ENCODE measurements at regions not wholly inside any gene's neighbourhood (a gene's known extent, or its start where the extent isn't known, plus 50 kb on each side); places are given as distances from the start of the nearest gene placed in this dataset.

GRCh38 chr6:80932359-80932758 lies 820.1 kb downstream of the TENT5A start:
- no peak for TF ChIP-seq CTCF (IDR thresholded peaks at IDR 0.05)
- no peak for TF ChIP-seq POLR2A (IDR thresholded peaks at IDR 0.05)
- ATAC-seq (no peak), DNase-seq (no peak)
- H3K4me1 ChIP-seq: no peaks in the 10 kb centered on the region
- no peaks in the 10 kb centered on the region for H3K9me3 ChIP-seq
- intact Hi-C loops (cut with DNase I): no loop called here
- H3K27me3 ChIP-seq: no peaks in the 10 kb centered on the region
- no peak overlapping the region for H3K4me3 ChIP-seq
- H3K27ac ChIP-seq: no peak overlapping the region
- no peaks in the 10 kb centered on the region for H3K36me3 ChIP-seq

GRCh38 chr6:80930376-80930775 lies 822.1 kb downstream of the TENT5A start:
- DNase-seq (no peak), ATAC-seq (no peak)
- Histone ChIP-seq H3K27me3 (no peaks in the 10 kb centered on the region), H3K4me3 (no peak overlapping the region), H3K4me1 (no peaks in the 10 kb centered on the region), H3K27ac (no peak overlapping the region), H3K9me3 (no peaks in the 10 kb centered on the region), H3K36me3 (no peaks in the 10 kb centered on the region)
- intact Hi-C loops (cut with DNase I): no loop called here
- TF ChIP-seq CTCF (IDR thresholded peaks at IDR 0.05) (no peak), POLR2A (IDR thresholded peaks at IDR 0.05) (no peak)

GRCh38 chr6:80923816-80924215 lies 817.3 kb downstream of the BCKDHB start:
- WGBS (ENCODE audit: insufficient coverage, low coverage, low lambda C conversion rate, missing lambda C conversion rate): 76% methylated on average over 2 of the region's 2 CpGs
- no peaks in the 10 kb centered on the region for H3K27me3 ChIP-seq
- H3K9me3 ChIP-seq: no peaks in the 10 kb centered on the region
- H3K27ac ChIP-seq: no peak overlapping the region
- intact Hi-C loops (cut with DNase I): no loop called here
- DNase-seq (no peak), ATAC-seq (no peak)
- no peaks in the 10 kb centered on the region for H3K4me1 ChIP-seq
- TF ChIP-seq CTCF (IDR thresholded peaks at IDR 0.05) (no peak), POLR2A (IDR thresholded peaks at IDR 0.05) (no peak)
- H3K4me3 ChIP-seq: no peak overlapping the region
- H3K36me3 ChIP-seq: no peaks in the 10 kb centered on the region

- Histone ChIP-seq H3K4me3 (no peak overlapping the region), H3K9me3 (no peaks in the 10 kb centered on the region), H3K27me3 (no peaks in the 10 kb centered on the region), H3K4me1 (no peaks in the 10 kb centered on the region), H3K27ac (no peak overlapping the region), H3K36me3 (no peaks in the 10 kb centered on the region)
- WGBS (ENCODE audit: insufficient coverage, low coverage, low lambda C conversion rate, missing lambda C conversion rate): 86% methylated on average over 1 of the region's 1 CpG
- intact Hi-C loops (cut with DNase I): no loop called here
- TF ChIP-seq CTCF (IDR thresholded peaks at IDR 0.05): no peak
- TF ChIP-seq POLR2A (IDR thresholded peaks at IDR 0.05): no peak
- ATAC-seq (no peak), DNase-seq (no peak)
Measured at GRCh38 chr6:80922916-80923455, 816.5 kb downstream of the BCKDHB start.

GRCh38 chr6:80921861-80922460 lies 815.5 kb downstream of the BCKDHB start:
- H3K9me3 ChIP-seq: no peaks in the 10 kb centered on the region
- H3K36me3 ChIP-seq: no peaks in the 10 kb centered on the region
- ATAC-seq: no peak
- no peak overlapping the region for H3K27ac ChIP-seq
- H3K27me3 ChIP-seq: no peaks in the 10 kb centered on the region
- DNase-seq: no peak
- H3K4me1 ChIP-seq: no peaks in the 10 kb centered on the region
- TF ChIP-seq CTCF (IDR thresholded peaks at IDR 0.05): no peak
- no peak for TF ChIP-seq POLR2A (IDR thresholded peaks at IDR 0.05)
- no peak overlapping the region for H3K4me3 ChIP-seq
- intact Hi-C loops (cut with DNase I): no loop called here
- 0% methylated on average over 2 of the region's 2 CpGs for WGBS (ENCODE audit: insufficient coverage, low coverage, low lambda C conversion rate, missing lambda C conversion rate)
